ENCODE measurements at regions not wholly inside any gene's neighbourhood (a gene's known extent, or its start where the extent isn't known, plus 50 kb on each side); places are given as distances from the start of the nearest gene placed in this dataset.

- 57 to 60% methylated on average over 7 of the region's 7 CpGs for WGBS, 2 donors
- H3K9me3 ChIP-seq = no peaks in the 10 kb centered on the region
- ATAC-seq (no peak), FAIRE-seq (no peak), DNase-seq (no peak)
- H3K4me1 ChIP-seq = no peaks in the 10 kb centered on the region
- no peak overlapping the region for H3K27ac ChIP-seq
- no peak overlapping the region for H3K4me3 ChIP-seq
- no peaks in the 10 kb centered on the region for H3K36me3 ChIP-seq
- TF ChIP-seq CTCF (IDR thresholded peaks at IDR 0.05) = no peak
- H3K27me3 ChIP-seq = no peaks in the 10 kb centered on the region
- intact Hi-C loops (cut with DNase I) = no loop called here
Measured at GRCh38 chr2:21404827-21405625, 281.3 kb downstream of the TDRD15 start.

GRCh38 chr2:21406386-21406785 lies 282.6 kb downstream of the TDRD15 start:
- no peak for DNase-seq
- Histone ChIP-seq H3K27ac (no peak overlapping the region), H3K36me3 (no peaks in the 10 kb centered on the region), H3K27me3 (no peaks in the 10 kb centered on the region), H3K9me3 (no peaks in the 10 kb centered on the region), H3K4me3 (no peak overlapping the region), H3K4me1 (no peaks in the 10 kb centered on the region)
- intact Hi-C loops (cut with DNase I) = no loop called here
- 79 to 91% methylated on average over 1 of the region's 1 CpG for WGBS, 2 donors
- no peak for ATAC-seq
- no peak for FAIRE-seq
- no peak for TF ChIP-seq CTCF (IDR thresholded peaks at IDR 0.05)

GRCh38 chr2:21406911-21407310 lies 283.1 kb downstream of the TDRD15 start:
- no peak for FAIRE-seq

GRCh38 chr2:21407851-21408250 lies 284.1 kb downstream of the TDRD15 start:
- WGBS, 2 donors = 71% methylated on average over 1 of the region's 1 CpG
- DNase-seq = no peak
- no peak overlapping the region for H3K4me3 ChIP-seq
- no peaks in the 10 kb centered on the region for H3K36me3 ChIP-seq
- H3K27ac ChIP-seq = no peak overlapping the region
- no peak for ATAC-seq
- H3K4me1 ChIP-seq = no peaks in the 10 kb centered on the region
- no peak for FAIRE-seq
- no peak for TF ChIP-seq CTCF (IDR thresholded peaks at IDR 0.05)
- no peaks in the 10 kb centered on the region for H3K9me3 ChIP-seq
- H3K27me3 ChIP-seq = no peaks in the 10 kb centered on the region
- intact Hi-C loops (cut with DNase I) = no loop called here

More at GRCh38 chr2:21406911-21407310, 283.1 kb downstream of the TDRD15 start:
- ATAC-seq = no peak
- Histone ChIP-seq H3K27ac (no peak overlapping the region), H3K36me3 (no peaks in the 10 kb centered on the region), H3K27me3 (no peaks in the 10 kb centered on the region), H3K9me3 (no peaks in the 10 kb centered on the region), H3K4me3 (no peak overlapping the region), H3K4me1 (no peaks in the 10 kb centered on the region)
- no peak for TF ChIP-seq CTCF (IDR thresholded peaks at IDR 0.05)
- 36 to 41% methylated on average over 3 of the region's 3 CpGs for WGBS, 2 donors
- no peak for DNase-seq
- intact Hi-C loops (cut with DNase I) = no loop called here

- FAIRE-seq = no peak
- no peaks in the 10 kb centered on the region for H3K9me3 ChIP-seq
- no peaks in the 10 kb centered on the region for H3K4me1 ChIP-seq
- H3K4me3 ChIP-seq = no peak overlapping the region
- no peak for ATAC-seq
- no peak for DNase-seq
- WGBS, 2 donors = 55 to 60% methylated on average over 5 of the region's 5 CpGs
- intact Hi-C loops (cut with DNase I) = no loop called here
- no peak for TF ChIP-seq CTCF (IDR thresholded peaks at IDR 0.05)
- H3K36me3 ChIP-seq = no peaks in the 10 kb centered on the region
- no peaks in the 10 kb centered on the region for H3K27me3 ChIP-seq
- no peak overlapping the region for H3K27ac ChIP-seq
Measured at GRCh38 chr2:21411741-21412140, 288.0 kb downstream of the TDRD15 start.

All from pancreas (tissue), 10 donors.